ENCODE measurements at regions not wholly inside any gene's neighbourhood (a gene's known extent, or its start where the extent isn't known, plus 50 kb on each side); places are given as distances from the start of the nearest gene placed in this dataset.

- no peak for DNase-seq (ENCODE audit: low spot score)
- intact Hi-C loops (cut with DNase I): no loop called here
Measured at GRCh38 chr2:49286726-49287125, 132.4 kb upstream of the FSHR start.

GRCh38 chr2:49286045-49286444 is 131.7 kb upstream of the FSHR start:
- intact Hi-C loops (cut with DNase I): no loop called here
- DNase-seq (ENCODE audit: low spot score): no peak

- intact Hi-C loops (cut with DNase I): no loop called here
- DNase-seq (ENCODE audit: low spot score): no peak
Measured at GRCh38 chr2:49278561-49278960, 124.2 kb upstream of the FSHR start.

DNA sequence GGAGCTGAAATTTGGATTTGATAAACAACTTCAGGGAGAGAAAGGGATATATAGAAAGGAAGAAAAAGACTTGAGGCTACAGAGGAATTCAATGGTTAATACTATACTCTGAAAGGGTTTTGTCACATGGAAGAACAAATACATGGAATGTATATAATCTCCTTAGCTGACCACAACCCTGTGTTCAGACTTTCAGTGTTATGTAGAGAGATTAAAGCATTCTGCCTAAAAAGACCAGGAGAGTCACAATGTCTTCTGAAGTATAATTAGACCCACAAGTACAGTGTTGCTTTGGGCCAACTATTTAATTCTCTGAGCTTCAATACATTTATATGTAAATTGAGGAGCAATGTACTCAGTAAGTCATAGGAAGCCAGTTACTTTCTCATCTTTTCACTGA is 123.8 kb upstream of the FSHR start:
- intact Hi-C loops (cut with DNase I): no loop called here
- DNase-seq (ENCODE audit: low spot score): no peak

DNA sequence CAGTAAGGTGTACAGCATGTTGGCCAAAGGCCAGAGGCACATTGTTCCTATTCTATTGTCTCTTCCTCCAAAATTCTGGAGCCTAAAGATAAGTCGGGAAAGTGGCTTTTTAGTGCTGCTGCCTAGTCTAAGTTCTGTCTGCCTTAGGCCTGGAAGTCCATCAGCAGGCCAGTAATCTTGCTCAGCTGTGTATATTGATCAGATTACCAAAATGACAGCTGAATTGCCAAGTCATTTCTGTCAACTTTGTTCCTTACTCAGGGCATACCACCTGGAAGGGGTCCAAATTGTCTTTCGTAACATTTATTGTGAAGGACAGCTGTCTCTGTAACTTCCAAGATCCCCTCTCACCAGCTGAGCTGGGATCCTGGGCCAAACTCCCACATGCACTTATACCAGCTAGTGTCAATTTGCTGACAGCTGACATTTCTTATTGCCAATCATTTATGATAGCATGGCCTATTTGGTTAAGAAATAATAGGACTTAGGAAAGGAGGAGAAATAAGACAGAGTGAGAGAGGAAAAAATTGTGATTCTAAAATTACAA is 116.8 kb upstream of the FSHR start:
- intact Hi-C loops (cut with DNase I): no loop called here
- no peak for DNase-seq (ENCODE audit: low spot score)

DNA sequence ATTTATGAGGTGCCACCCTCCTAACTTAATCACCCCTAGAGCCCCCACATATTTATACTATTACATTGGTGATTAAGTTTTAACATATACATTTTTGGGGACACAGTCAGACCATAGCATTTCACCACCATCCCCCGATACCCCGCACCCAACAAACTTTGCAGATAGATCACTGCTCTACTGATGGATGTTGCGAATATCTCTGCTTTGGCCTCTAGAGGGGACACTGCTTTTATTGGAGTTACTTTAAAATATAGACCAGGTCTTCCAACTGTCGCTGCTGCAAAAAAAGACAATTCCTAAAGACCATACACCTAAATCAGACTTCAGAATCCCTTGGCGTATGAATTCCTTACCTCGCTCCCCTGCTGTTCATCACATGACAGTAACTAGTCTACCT is 115.8 kb upstream of the FSHR start:
- DNase-seq (ENCODE audit: low spot score): no peak
- intact Hi-C loops (cut with DNase I): no loop called here

DNA sequence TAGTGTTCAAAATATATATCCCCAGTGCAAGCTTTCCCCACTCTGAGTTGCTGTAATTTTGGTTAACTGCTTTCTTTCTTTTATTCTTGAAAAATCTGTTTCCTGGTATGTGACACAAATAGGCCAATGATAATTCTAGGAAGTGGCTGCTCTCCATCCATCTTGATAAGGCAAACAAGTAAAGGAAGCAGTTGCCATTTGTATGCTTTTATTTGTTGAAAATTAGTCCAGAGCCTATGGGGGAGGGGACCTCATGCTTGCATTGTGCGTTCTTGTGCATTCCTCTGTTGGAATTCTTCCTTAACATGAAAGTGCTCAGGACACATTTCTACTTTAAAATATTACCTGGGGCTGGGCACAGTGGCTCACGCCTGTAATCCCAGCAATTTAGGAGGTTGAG is 111.2 kb upstream of the FSHR start:
- no peak for DNase-seq (ENCODE audit: low spot score)
- intact Hi-C loops (cut with DNase I): no loop called here

- no peak for DNase-seq (ENCODE audit: low spot score)
- intact Hi-C loops (cut with DNase I): no loop called here
Measured at GRCh38 chr2:49262801-49263560, 108.7 kb upstream of the FSHR start.

DNA sequence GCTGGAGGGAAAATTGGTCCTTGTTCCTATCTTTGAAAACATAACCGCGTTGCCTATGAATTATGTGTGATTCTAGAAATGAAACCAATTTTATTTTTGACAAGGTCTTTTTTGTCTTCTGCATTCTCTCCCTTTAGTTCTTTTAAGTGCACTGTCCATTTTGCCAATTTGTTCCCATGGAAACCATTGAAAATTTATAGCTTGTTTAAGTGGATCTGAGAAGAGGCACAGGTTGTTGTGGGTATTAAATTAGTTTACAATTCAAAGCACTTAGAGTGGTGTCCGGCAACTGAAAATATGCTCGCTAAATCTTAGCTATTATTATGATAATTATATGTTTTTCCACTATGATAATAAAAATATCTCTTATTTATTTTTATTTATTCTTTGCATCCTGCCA is 107.5 kb upstream of the FSHR start:
- no peak for DNase-seq (ENCODE audit: low spot score)
- intact Hi-C loops (cut with DNase I): no loop called here

GRCh38 chr2:49260979-49261538 is 106.7 kb upstream of the FSHR start:
- intact Hi-C loops (cut with DNase I): no loop called here
- DNase-seq (ENCODE audit: low spot score): no peak

- intact Hi-C loops (cut with DNase I): loop anchor here (10.0 kb wide), 1 partner anchor 1145 kb away; no protein-coding TSS in a partner anchor
- DNase-seq (ENCODE audit: low spot score): no peak
Measured at GRCh38 chr2:49259926-49260325, 105.6 kb upstream of the FSHR start.

DNA sequence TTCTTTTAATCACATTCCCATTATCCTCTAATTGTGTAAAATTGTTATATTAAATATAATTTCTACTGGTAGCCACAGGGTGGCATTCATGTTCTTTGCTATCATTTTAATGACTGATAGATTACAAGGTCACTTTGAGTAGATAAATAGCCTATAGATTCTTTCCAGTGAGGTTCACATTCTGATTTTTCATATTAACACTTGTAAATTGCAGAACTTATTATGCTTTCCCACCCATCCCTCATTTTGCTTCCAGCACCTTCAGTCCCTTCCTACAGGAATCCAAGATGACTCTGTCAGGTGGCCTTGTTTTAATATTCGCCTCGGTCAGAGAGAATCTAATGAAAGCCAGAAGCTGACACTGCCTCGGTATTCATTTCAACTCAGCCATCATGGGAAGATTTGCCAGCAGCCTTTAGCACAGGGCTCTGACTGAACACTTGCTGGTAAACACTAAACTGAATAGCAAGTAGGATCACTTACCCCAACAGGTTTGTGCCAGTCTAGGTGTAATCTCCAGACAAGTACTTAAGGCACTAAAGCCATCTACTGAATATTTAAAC is 101.2 kb upstream of the FSHR start:
- intact Hi-C loops (cut with DNase I): loop anchor here (10.0 kb wide), 1 partner anchor 1149 kb away; no protein-coding TSS in a partner anchor
- no peak for DNase-seq (ENCODE audit: low spot score)

GRCh38 chr2:49254401-49254800 is 100.1 kb upstream of the FSHR start:
- no peak for DNase-seq (ENCODE audit: low spot score)
- intact Hi-C loops (cut with DNase I): loop anchor here (10.0 kb wide), 1 partner anchor 1150 kb away; no protein-coding TSS in a partner anchor

DNA sequence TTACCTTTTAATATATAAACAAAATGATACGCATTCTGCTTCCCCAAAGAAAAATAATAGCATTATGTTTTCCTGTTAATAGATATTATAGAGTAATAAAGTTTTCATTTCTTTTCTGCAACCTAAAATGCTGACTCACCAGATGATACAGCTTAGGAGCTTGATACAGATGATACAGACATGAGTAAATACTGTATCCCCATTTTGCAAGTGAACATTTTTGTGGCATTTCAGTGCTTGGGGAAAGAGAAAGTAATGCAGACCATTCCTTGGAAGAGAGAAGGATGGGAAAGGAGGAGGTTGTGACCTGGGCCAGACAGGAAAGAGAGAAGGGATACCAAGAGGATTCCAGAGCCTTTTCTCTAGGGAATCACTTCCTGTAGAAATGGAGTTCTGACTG is 97.5 kb upstream of the FSHR start:
- no peak for DNase-seq (ENCODE audit: low spot score)
- intact Hi-C loops (cut with DNase I): loop anchor here (10.0 kb wide), 1 partner anchor 1153 kb away; no protein-coding TSS in a partner anchor

DNA sequence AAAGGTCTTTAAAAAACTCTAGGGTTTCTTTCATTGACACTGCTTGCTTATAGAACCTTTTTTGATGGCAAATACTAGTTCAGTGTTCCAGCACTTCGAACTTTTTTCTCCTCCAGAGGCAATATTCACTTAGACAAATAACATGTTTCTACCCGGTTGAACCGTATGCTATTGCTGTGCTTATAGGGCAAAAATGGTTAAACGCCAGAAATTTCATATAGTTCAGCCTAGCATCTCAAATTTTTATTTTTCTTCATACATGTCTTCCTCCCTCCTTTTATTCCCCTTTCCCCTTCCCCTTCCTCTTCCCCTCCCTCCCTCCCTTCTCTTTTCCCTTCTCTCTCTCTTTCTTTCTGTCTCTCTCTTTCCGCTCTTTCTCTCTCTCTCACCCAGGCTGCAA is 96.9 kb upstream of the FSHR start:
- intact Hi-C loops (cut with DNase I): loop anchor here (10.0 kb wide), 1 partner anchor 1154 kb away; no protein-coding TSS in a partner anchor

DNA sequence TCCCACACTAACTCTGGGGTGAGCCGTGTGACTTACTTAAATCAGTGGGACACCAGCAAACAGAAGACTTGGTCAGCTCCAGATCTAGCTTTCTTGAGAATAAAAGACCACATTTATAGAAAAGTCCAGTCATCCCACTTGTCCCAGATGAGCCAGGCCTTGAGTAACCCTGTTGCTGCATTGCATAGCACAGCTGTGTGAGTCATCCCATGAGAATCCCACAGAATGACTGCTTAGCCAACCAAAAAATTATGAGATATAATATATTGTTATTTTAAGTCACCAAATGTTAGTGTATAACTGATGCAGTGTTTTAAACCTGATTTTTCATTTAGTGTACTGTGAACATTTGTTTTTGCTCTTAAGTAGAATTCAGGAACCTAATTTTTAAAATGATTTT is 94.2 kb upstream of the FSHR start:
- intact Hi-C loops (cut with DNase I): no loop called here
- no peak for DNase-seq (ENCODE audit: low spot score)

More for the DNA sequence above, 96.9 kb upstream of the FSHR start:
- DNase-seq (ENCODE audit: low spot score): no peak

DNA sequence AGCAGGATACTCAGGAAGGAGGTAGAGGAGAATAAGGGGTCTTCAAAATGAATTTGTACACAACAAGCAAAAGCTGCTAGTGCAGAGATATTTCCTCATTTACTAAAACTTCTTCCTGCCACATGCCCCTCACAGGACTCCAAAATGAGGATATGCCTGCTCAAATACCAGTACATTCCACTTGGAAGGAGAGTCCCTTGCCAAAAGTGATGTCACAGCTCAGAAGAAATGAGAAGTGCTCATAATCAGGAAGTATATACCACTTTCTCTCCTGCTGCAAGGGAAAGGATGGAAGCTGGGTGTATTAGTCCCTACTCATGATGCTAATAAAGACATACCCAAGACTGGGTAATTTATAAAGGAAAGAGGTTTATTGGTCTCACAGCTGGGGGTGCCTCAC is 87.7 kb upstream of the FSHR start:
- intact Hi-C loops (cut with DNase I): no loop called here
- DNase-seq (ENCODE audit: low spot score): no peak

DNA sequence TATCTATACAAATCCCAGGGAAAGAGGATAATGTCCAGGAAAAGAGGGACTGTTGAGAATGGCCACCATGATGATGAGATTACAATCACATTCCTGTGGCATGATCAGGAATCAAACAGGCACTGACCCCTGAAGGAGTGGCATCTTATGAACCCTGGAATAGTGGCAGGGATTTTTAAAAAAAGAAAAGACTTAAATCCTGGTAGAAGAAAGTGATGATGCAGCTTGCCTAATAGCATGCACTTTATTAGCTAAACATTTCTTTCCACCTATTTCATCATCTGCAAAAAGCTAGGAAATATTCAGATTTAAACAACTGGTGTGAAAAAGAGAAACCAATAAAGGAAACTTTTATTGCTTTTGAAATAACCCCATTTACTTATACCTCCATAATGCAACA is 87.2 kb upstream of the FSHR start:
- intact Hi-C loops (cut with DNase I): no loop called here
- DNase-seq (ENCODE audit: low spot score): no peak

GRCh38 chr2:49240608-49241007 is 86.3 kb upstream of the FSHR start:
- intact Hi-C loops (cut with DNase I): no loop called here
- DNase-seq (ENCODE audit: low spot score): no peak

GRCh38 chr2:49238604-49238960 is 84.3 kb upstream of the FSHR start:
- DNase-seq (ENCODE audit: low spot score): no peak

More at GRCh38 chr2:49238604-49238960, 84.3 kb upstream of the FSHR start:
- intact Hi-C loops (cut with DNase I): no loop called here

Measured in cardiac septum (tissue), 1 donor.